ENCODE measurements at regions not wholly inside any gene's neighbourhood (a gene's known extent, or its start where the extent isn't known, plus 50 kb on each side); places are given as distances from the start of the nearest gene placed in this dataset.
A peak's percentile ranks its signal among the peaks of the same experiment; 100 is the strongest.

- Histone ChIP-seq H2AFZ (ENCODE audit: low read length) (peak overlapping the region; percentile 27), H3K27ac (ENCODE audit: extremely low read length, insufficient read depth, low read length) (no peak overlapping the region), H3K27me3 (ENCODE audit: control insufficient read depth in 1 of 2, insufficient read depth in 2 of 2, low read length in 2 of 2) (0 out of 5 replicates have a peak, but pooled peaks cover 0 to 2% of the 10 kb centered on the region in 2 experiments), H3K36me3 (replicated peaks in 1 of 2; ENCODE audit: control insufficient read depth in 1 of 2, insufficient read depth in 2 of 2, low read length in 2 of 2) (no peaks in the 10 kb centered on the region), H3K9me3 (ENCODE audit: low read length) (no peaks in the 10 kb centered on the region), H4K20me1 (ENCODE audit: insufficient read depth, low read length) (no peaks in the 10 kb centered on the region), H3K4me1 (ENCODE audit: insufficient read depth, low read length) (peaks cover 8% of the 10 kb centered on the region), H3K9ac (ENCODE audit: insufficient read depth, low read depth, low read length) (no peak overlapping the region), H3K4me2 (ENCODE audit: low read depth, low read length) (no peak overlapping the region), H3K4me3 (replicated peaks in 1 of 3; ENCODE audit: insufficient read depth in 1 of 3, low read depth in 2 of 3, low read length in 3 of 3) (no peak overlapping the region), H3K79me2 (ENCODE audit: insufficient read depth, low read length) (no peaks in the 10 kb centered on the region)
- intact Hi-C loops (cut with micrococcal nuclease; ENCODE audit: unreplicated experiment) (no loop called here), in situ Hi-C loops (cut with HindIII; ENCODE audit: extremely low pct_ligation_motif_present, low pct_unique_long_range_greater_than_20kb) (no loop called here)
- no TSS peak for BruUV-seq (replicated peaks)
- WGBS (ENCODE audit: low lambda C conversion rate): 49% methylated on average over 5 of the region's 5 CpGs
- no peak for DNase-seq (ENCODE audit: low spot score)
- CTCF ChIA-PET (ENCODE audit: low intra/inter-chr PET ratio, low total read pairs): no interaction called here
- no peak for ATAC-seq
- POLR2A ChIA-PET: no interaction called here
- no peak for FAIRE-seq
- TF ChIP-seq ZNF678 (CRISPR knock-in tag; IDR thresholded peaks at IDR 0.05) (no peak), ZNF574 (CRISPR knock-in tag; IDR thresholded peaks at IDR 0.05) (no peak), ZNF660 (CRISPR knock-in tag; IDR thresholded peaks at IDR 0.05; ENCODE audit: borderline replicate concordance, low read depth) (no peak), ZNF878 (CRISPR knock-in tag; IDR thresholded peaks at IDR 0.05) (no peak), ARNT2 (CRISPR knock-in tag; IDR thresholded peaks at IDR 0.05; ENCODE audit: low read depth) (no peak), SNRNP70 (IDR thresholded peaks at IDR 0.05; ENCODE audit: low read depth, low read length) (no peak), HNF4G (IDR thresholded peaks at IDR 0.05; ENCODE audit: borderline replicate concordance, low read depth, low read length) (no peak), HNF4G (CRISPR knock-in tag; IDR thresholded peaks at IDR 0.05; ENCODE audit: borderline replicate concordance, low read depth) (no peak), ZNF142 (CRISPR knock-in tag; IDR thresholded peaks at IDR 0.05) (no peak), RBAK (CRISPR knock-in tag; IDR thresholded peaks at IDR 0.05) (no peak), ZNF207 (IDR thresholded peaks at IDR 0.05; ENCODE audit: borderline replicate concordance) (no peak), ZNF777 (CRISPR knock-in tag; IDR thresholded peaks at IDR 0.05) (no peak), THYN1 (CRISPR knock-in tag; IDR thresholded peaks at IDR 0.05; ENCODE audit: borderline replicate concordance, low read depth) (no peak), SYNCRIP (IDR thresholded peaks at IDR 0.05; ENCODE audit: insufficient read depth, low read depth, low read length) (no peak), ZNF326 (CRISPR knock-in tag; IDR thresholded peaks at IDR 0.05; ENCODE audit: borderline replicate concordance) (no peak)
- TF ChIP-seq, protein P1, sequence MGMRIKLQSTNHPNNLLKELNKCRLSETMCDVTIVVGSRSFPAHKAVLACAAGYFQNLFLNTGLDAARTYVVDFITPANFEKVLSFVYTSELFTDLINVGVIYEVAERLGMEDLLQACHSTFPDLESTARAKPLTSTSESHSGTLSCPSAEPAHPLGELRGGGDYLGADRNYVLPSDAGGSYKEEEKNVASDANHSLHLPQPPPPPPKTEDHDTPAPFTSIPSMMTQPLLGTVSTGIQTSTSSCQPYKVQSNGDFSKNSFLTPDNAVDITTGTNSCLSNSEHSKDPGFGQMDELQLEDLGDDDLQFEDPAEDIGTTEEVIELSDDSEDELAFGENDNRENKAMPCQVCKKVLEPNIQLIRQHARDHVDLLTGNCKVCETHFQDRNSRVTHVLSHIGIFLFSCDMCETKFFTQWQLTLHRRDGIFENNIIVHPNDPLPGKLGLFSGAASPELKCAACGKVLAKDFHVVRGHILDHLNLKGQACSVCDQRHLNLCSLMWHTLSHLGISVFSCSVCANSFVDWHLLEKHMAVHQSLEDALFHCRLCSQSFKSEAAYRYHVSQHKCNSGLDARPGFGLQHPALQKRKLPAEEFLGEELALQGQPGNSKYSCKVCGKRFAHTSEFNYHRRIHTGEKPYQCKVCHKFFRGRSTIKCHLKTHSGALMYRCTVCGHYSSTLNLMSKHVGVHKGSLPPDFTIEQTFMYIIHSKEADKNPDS (CRISPR knock-in tag; IDR thresholded peaks at IDR 0.05): no peak
Observed at GRCh38 chr5:122694884-122695283, 80.0 kb upstream of the SNX2 start.
